ENCODE measurements at regions not wholly inside any gene's neighbourhood (a gene's known extent, or its start where the extent isn't known, plus 50 kb on each side); places are given as distances from the start of the nearest gene placed in this dataset.

- H3K4me3 Mint-ChIP-seq (ENCODE audit: unreplicated experiment), result peak overlapping the region; percentile 20
- BruUV-seq (replicated peaks), result no TSS peak
- H3K4me1 Mint-ChIP-seq (ENCODE audit: insufficient read depth, unreplicated experiment), result peaks cover 6% of the 10 kb centered on the region
- intact Hi-C loops (cut with micrococcal nuclease), result loop anchor here (1.0 kb wide), 1 partner anchor 20 kb away; no protein-coding TSS in a partner anchor
- no peaks in the 10 kb centered on the region for H3K27me3 Mint-ChIP-seq (ENCODE audit: insufficient read depth, unreplicated experiment)
- DNase-seq (ENCODE audit: unreplicated experiment), result peak; percentile 95
- H3K36me3 Mint-ChIP-seq (ENCODE audit: insufficient read depth, unreplicated experiment), result no peaks in the 10 kb centered on the region
- ChIA-PET POLR2A (interaction anchor here (0.7 to 1.4 kb wide), 3 partner anchors 23 to 64 kb away, joined by 4 to 5 read pairs (median 4); partner anchors contain the start of gene HDAC4), CTCF (no interaction called here)
- TF ChIP-seq, protein P1, sequence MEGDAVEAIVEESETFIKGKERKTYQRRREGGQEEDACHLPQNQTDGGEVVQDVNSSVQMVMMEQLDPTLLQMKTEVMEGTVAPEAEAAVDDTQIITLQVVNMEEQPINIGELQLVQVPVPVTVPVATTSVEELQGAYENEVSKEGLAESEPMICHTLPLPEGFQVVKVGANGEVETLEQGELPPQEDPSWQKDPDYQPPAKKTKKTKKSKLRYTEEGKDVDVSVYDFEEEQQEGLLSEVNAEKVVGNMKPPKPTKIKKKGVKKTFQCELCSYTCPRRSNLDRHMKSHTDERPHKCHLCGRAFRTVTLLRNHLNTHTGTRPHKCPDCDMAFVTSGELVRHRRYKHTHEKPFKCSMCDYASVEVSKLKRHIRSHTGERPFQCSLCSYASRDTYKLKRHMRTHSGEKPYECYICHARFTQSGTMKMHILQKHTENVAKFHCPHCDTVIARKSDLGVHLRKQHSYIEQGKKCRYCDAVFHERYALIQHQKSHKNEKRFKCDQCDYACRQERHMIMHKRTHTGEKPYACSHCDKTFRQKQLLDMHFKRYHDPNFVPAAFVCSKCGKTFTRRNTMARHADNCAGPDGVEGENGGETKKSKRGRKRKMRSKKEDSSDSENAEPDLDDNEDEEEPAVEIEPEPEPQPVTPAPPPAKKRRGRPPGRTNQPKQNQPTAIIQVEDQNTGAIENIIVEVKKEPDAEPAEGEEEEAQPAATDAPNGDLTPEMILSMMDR (IDR thresholded peaks at IDR 0.05; ENCODE audit: unreplicated experiment), result no peak
- no peaks in the 10 kb centered on the region for H3K9me3 Mint-ChIP-seq (ENCODE audit: unreplicated experiment)
- H3K27ac Mint-ChIP-seq (ENCODE audit: low read depth, unreplicated experiment), result peak overlapping the region; percentile 43
Measured at GRCh38 chr2:239465017-239466001, 64.5 kb upstream of the HDAC4 start.

DNA sequence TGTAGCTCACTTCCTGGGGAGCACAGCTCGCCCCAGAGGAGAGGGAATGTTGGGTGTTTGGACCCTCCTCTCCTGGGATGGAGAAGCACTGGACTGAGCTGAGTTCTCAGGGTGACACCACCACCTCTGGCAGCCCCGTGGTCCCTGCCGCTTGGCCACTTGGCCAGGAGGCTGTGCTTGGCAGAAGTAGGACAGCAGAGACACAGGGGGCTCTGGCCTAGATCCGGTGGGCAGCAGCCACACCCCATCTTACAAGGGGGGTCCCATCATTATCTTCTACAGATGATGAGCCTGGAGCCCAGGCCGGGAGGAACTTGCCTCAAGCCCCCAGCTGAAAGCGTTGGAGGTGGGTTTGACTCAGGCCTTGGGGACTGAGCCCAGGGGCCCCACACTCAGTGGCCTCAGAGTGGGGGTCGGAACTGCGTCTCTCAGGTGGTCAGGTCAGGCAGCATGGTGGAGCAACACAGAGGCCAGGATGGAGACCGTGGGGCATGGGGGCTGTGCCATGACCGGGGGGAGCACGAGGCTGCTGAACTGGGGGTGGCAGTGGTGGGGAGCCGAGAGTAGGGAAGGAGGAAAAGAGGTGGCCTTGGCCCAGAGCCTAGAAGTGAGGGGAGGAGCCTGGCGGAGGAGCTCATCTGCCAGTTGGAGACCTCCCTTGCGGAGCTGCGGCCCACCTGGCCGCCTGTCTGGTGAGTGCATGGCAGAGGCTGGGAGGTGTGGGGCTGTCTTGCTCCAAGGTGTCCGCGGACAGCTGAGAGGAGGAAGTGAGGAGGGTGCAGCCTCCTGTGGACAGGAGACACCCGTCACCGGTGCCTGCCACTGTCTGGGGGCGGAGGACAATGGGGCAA, 63.6 kb upstream of the HDAC4 start:
- ChIA-PET POLR2A (interaction anchor here (0.7 to 1.4 kb wide), 4 partner anchors 19 to 63 kb away, joined by 4 to 5 read pairs (median 4); partner anchors contain the start of gene HDAC4), CTCF (interaction anchor here (0.7 kb wide), 1 partner anchor 210 kb away, joined by 3 read pairs; no protein-coding TSS in a partner anchor)
- no peaks in the 10 kb centered on the region for H3K36me3 Mint-ChIP-seq (ENCODE audit: insufficient read depth, unreplicated experiment)
- DNase-seq (ENCODE audit: unreplicated experiment), result no peak
- peak overlapping the region; percentile 20 for H3K4me3 Mint-ChIP-seq (ENCODE audit: unreplicated experiment)
- no TSS peak for BruUV-seq (replicated peaks)
- peak overlapping the region; percentile 43 for H3K27ac Mint-ChIP-seq (ENCODE audit: low read depth, unreplicated experiment)
- TF ChIP-seq, protein P1 (IDR thresholded peaks at IDR 0.05; ENCODE audit: unreplicated experiment), result no peak
- peaks cover 6% of the 10 kb centered on the region for H3K4me1 Mint-ChIP-seq (ENCODE audit: insufficient read depth, unreplicated experiment)
- no peaks in the 10 kb centered on the region for H3K27me3 Mint-ChIP-seq (ENCODE audit: insufficient read depth, unreplicated experiment)
- intact Hi-C loops (cut with micrococcal nuclease), result loop anchor here (1.0 kb wide), 1 partner anchor 19 kb away; no protein-coding TSS in a partner anchor
- no peaks in the 10 kb centered on the region for H3K9me3 Mint-ChIP-seq (ENCODE audit: unreplicated experiment)

DNA sequence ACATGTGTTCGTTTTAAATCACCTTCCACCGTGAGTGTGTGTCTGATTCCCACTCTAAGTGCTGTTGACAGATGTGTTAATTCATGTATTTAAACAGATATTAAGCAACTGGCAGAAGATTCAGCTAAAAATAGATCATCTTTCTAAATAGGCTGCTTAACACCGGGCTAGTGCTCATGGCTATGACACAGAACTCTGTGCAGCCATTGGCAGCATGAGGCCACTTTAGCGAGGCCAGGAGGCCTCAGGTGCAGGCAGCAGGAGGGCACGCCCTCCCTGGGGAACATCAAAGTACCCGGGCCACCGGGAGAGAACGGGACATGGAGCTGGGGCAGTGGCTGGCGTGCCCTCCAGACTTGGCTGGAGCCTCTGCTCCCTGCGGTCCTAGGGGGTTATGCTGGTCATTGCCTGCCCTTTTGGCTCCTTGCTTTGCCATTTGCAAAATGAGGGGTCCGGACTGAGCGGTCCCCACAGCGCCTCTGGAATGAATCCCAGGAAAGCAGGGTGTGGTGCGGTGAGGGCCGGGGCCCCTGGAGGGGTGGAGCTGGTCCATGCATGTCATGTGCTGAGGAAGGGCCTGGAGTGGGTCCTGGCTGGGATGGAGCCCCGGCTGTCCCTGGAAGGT, 62.8 kb upstream of the HDAC4 start:
- H3K9me3 Mint-ChIP-seq (ENCODE audit: unreplicated experiment), result no peaks in the 10 kb centered on the region

More for the DNA sequence above, 62.8 kb upstream of the HDAC4 start:
- H3K27ac Mint-ChIP-seq (ENCODE audit: low read depth, unreplicated experiment), result no peak overlapping the region
- no TSS peak for BruUV-seq (replicated peaks)
- POLR2A ChIA-PET, result interaction anchor here (1.4 kb wide), 1 partner anchor 19 kb away, joined by 4 read pairs; no protein-coding TSS in a partner anchor
- H3K4me3 Mint-ChIP-seq (ENCODE audit: unreplicated experiment), result no peak overlapping the region
- CTCF ChIA-PET, result interaction anchor here (0.7 kb wide), 1 partner anchor 211 kb away, joined by 3 read pairs; no protein-coding TSS in a partner anchor
- peaks cover 6% of the 10 kb centered on the region for H3K4me1 Mint-ChIP-seq (ENCODE audit: insufficient read depth, unreplicated experiment)
- peaks cover 1% of the 10 kb centered on the region for H3K27me3 Mint-ChIP-seq (ENCODE audit: insufficient read depth, unreplicated experiment)
- intact Hi-C loops (cut with micrococcal nuclease), result no loop called here
- H3K36me3 Mint-ChIP-seq (ENCODE audit: insufficient read depth, unreplicated experiment), result no peaks in the 10 kb centered on the region
- DNase-seq (ENCODE audit: unreplicated experiment), result peak; percentile 21
- TF ChIP-seq, protein P1 (IDR thresholded peaks at IDR 0.05; ENCODE audit: unreplicated experiment), result no peak

All from MCF 10A (cell line).